SH-SY5Y (cell line): ENCODE measurements at regions not wholly inside any gene's neighbourhood (a gene's known extent, or its start where the extent isn't known, plus 50 kb on each side); places are given as distances from the start of the nearest gene placed in this dataset.

Experiments used
- GATA2 ChIP-seq: IDR thresholded peaks from 2 replicates; pipeline ENCODE4 v1.6.1; 2011; ENCODE audit warnings: mild to moderate bottlenecking, low read depth, low read length
- GATA3 ChIP-seq: IDR thresholded peaks from 2 replicates; pipeline ENCODE4 v1.6.1; 2011; ENCODE audit warnings: low read depth, mild to moderate bottlenecking, low read length, moderate library complexity

DNA sequence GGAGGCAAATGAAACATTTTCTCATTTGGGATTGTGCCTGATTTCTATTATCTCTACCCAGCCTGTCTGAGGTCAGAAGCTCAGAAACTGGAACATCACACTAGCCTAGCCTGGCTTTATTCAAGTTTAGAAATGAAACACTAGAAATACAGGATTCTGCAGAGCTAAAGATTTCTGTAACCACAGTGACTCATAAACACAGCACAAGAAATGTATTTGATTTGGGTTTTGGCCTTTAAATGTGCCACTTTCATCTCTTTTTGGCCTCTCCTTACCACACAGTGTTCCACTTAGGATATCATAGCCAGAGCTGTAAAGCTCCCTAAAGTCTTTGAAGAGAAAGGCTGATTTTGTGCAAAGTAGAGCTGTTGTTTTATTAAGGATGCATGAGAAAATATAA, 307.5 kb downstream of the EMP1 start:
- no peak for TF ChIP-seq GATA2
- no peak for TF ChIP-seq GATA3
